HG03558 (cell line): ENCODE measurements at regions not wholly inside any gene's neighbourhood (a gene's known extent, or its start where the extent isn't known, plus 50 kb on each side); places are given as distances from the start of the nearest gene placed in this dataset.
"Not testable (repeated sequence)": the region's sequence is repeated elsewhere in the genome, so short reads cannot be mapped to it uniquely, and the experiment has no call there.

Experiments used
- ATAC-seq: cut with Tn5 transposase; IDR thresholded peaks from one replicate; pipeline ENCODE4 v1.9.1; 2021; ENCODE audit warnings: moderate number of reproducible peaks; ENCODE audit not compliant: unreplicated experiment; ENCODE audit errors: extremely low read depth

- ATAC-seq, result no peak
Measured at GRCh38 chr2:12010779-12011178, 264.3 kb downstream of the LPIN1 start.

- no peak for ATAC-seq
Measured at GRCh38 chr2:12014088-12014960, 267.9 kb downstream of the LPIN1 start.

GRCh38 chr2:12017499-12018157 lies 271.2 kb downstream of the LPIN1 start:
- ATAC-seq, result no peak

- ATAC-seq, result not testable (repeated sequence)
Measured at GRCh38 chr2:12018726-12019125, 272.3 kb downstream of the LPIN1 start.

GRCh38 chr2:12020833-12021469 lies 274.5 kb downstream of the LPIN1 start:
- ATAC-seq, result no peak

GRCh38 chr2:12024197-12024907 lies 277.9 kb downstream of the LPIN1 start:
- ATAC-seq, result not testable (repeated sequence)

- ATAC-seq, result no peak
Measured at GRCh38 chr2:12027136-12027535, 280.7 kb downstream of the LPIN1 start.

- ATAC-seq, result no peak
Measured at GRCh38 chr2:12031866-12032265, 285.4 kb downstream of the LPIN1 start.

GRCh38 chr2:12032398-12032797 lies 286.0 kb downstream of the LPIN1 start:
- peak; percentile 51 for ATAC-seq

- no peak for ATAC-seq
Measured at GRCh38 chr2:12032975-12033374, 286.5 kb downstream of the LPIN1 start.

GRCh38 chr2:12033494-12033893 lies 287.1 kb downstream of the LPIN1 start:
- ATAC-seq, result no peak

- ATAC-seq, result no peak
Measured at GRCh38 chr2:12034382-12034781, 287.9 kb downstream of the LPIN1 start.

- no peak for ATAC-seq
Measured at GRCh38 chr2:12035029-12035720, 288.7 kb downstream of the LPIN1 start.

- ATAC-seq, result no peak
Measured at GRCh38 chr2:12035956-12036639, 289.7 kb downstream of the LPIN1 start.

GRCh38 chr2:12036640-12036983 lies 290.2 kb downstream of the LPIN1 start:
- no peak for ATAC-seq

- ATAC-seq, result no peak
Measured at GRCh38 chr2:12037301-12037700, 290.9 kb downstream of the LPIN1 start.

GRCh38 chr2:12041236-12041635 lies 294.8 kb downstream of the LPIN1 start:
- no peak for ATAC-seq

GRCh38 chr2:12043131-12043530 lies 296.7 kb downstream of the LPIN1 start:
- ATAC-seq, result no peak

GRCh38 chr2:12044857-12045256 lies 298.4 kb downstream of the LPIN1 start:
- no peak for ATAC-seq
